Esophagus squamous epithelium (tissue), 4 donors: ENCODE measurements at regions not wholly inside any gene's neighbourhood (a gene's known extent, or its start where the extent isn't known, plus 50 kb on each side); places are given as distances from the start of the nearest gene placed in this dataset.

ENCODE experiments used
- CTCF ChIP-seq, 6 experiments: fragments of 450-650 bp in 4 of 6; fragments of 200-600 bp in 2 of 6; sonication (generic) in 2 of 6; IDR thresholded peaks; one replicate each; pipeline ENCODE4 v1.5.1; 2016 to 2019; ENCODE audit warnings: antibody characterized with exemption in 6 of 6, mild to moderate bottlenecking in 4 of 6, moderate library complexity in 4 of 6
- POLR2A ChIP-seq, 4 donors: fragments of 450-650 bp; IDR thresholded peaks; one replicate each; pipeline ENCODE4 v1.6.1; 2017; ENCODE audit warnings: antibody characterized with exemption in 4 of 4, mild to moderate bottlenecking in 4 of 4, moderate library complexity in 3 of 4

GRCh38 chrX:87941841-87942240 lies 424.2 kb downstream of the KLHL4 start:
- TF ChIP-seq POLR2A (IDR thresholded peaks at IDR 0.05), result no peak
- TF ChIP-seq CTCF (IDR thresholded peaks at IDR 0.05), result no peak
